MM.1S (cell line): ENCODE measurements at regions not wholly inside any gene's neighbourhood (a gene's known extent, or its start where the extent isn't known, plus 50 kb on each side); places are given as distances from the start of the nearest gene placed in this dataset.
A peak's percentile ranks its signal among the peaks of the same experiment; 100 is the strongest.

Experiments
- DNase-seq: peaks from one replicate; pipeline ENCODE4 v3.0.0-alpha.2; 2015
- H2AFZ ChIP-seq: fragments of 300-600 bp; sonication (generic); 2 replicates; pipeline ENCODE4 v1.6.0; 2016; ENCODE audit warnings: antibody characterized with exemption, low read length
- H3F3A ChIP-seq: fragments of 300-600 bp; sonication (generic); 2 replicates; pipeline ENCODE4 v1.6.1; 2016; ENCODE audit warnings: mild to moderate bottlenecking, antibody characterized with exemption, low read length, moderate library complexity, mixed read lengths; ENCODE audit not compliant: insufficient read depth
- H3K27ac ChIP-seq: fragments of 300-600 bp; sonication (generic); 2 replicates; pipeline ENCODE4 v1.5.1; 2016; ENCODE audit warnings: mild to moderate bottlenecking, low read length
- H3K27me3 ChIP-seq: fragments of 300-600 bp; sonication (generic); replicated peaks from 2 replicates; pipeline ENCODE4 v1.6.0; 2016; ENCODE audit warnings: low read length; ENCODE audit not compliant: insufficient read depth
- H3K36me3 ChIP-seq: fragments of 300-600 bp; sonication (generic); replicated peaks from 2 replicates; pipeline ENCODE4 v1.6.1; 2016; ENCODE audit warnings: mild to moderate bottlenecking, low read length, mixed read lengths; ENCODE audit not compliant: insufficient read depth
- H3K4me1 ChIP-seq: fragments of 300-600 bp; sonication (generic); 2 replicates; pipeline ENCODE4 v1.6.1; 2016; ENCODE audit warnings: low read length, mixed read lengths
- H3K4me2 ChIP-seq: fragments of 300-600 bp; sonication (generic); 2 replicates; pipeline ENCODE4 v1.6.0; 2016; ENCODE audit warnings: low read depth, low read length
- H3K4me3 ChIP-seq: fragments of 300-600 bp; sonication (generic); 2 replicates; pipeline ENCODE4 v1.5.1; 2016; ENCODE audit warnings: low read length, mixed read lengths
- H3K79me2 ChIP-seq: fragments of 300-600 bp; sonication (generic); 2 replicates; pipeline ENCODE4 v1.6.1; 2016; ENCODE audit warnings: mixed run types, low read length, mixed read lengths
- H3K9ac ChIP-seq: fragments of 300-600 bp; sonication (generic); 2 replicates; pipeline ENCODE4 v1.6.1; 2016; ENCODE audit warnings: low read length, mixed read lengths
- H3K9me2 ChIP-seq: fragments of 300-600 bp; sonication (generic); replicated peaks from 2 replicates; pipeline ENCODE4 v1.6.1; 2016; ENCODE audit warnings: mild to moderate bottlenecking, low read length, mixed read lengths; ENCODE audit not compliant: insufficient read depth
- H3K9me3 ChIP-seq: fragments of 300-600 bp; sonication (generic); replicated peaks from 2 replicates; pipeline ENCODE4 v1.6.1; 2016; ENCODE audit warnings: mild to moderate bottlenecking, low read length, mixed read lengths; ENCODE audit not compliant: insufficient read depth
- H4K20me1 ChIP-seq: fragments of 300-600 bp; sonication (generic); 2 replicates; pipeline ENCODE4 v1.6.1; 2016; ENCODE audit warnings: mild to moderate bottlenecking, low read length, moderate library complexity, mixed read lengths; ENCODE audit not compliant: insufficient read depth
- CTCF ChIP-seq: fragments of 300-600 bp; sonication (generic); IDR thresholded peaks from 2 replicates; pipeline ENCODE4 v1.5.1; 2016; ENCODE audit warnings: antibody characterized with exemption, low read length, mixed read lengths
- EZH2 ChIP-seq: fragments of 300-600 bp; sonication (generic); optimal IDR thresholded peaks from 2 replicates; pipeline ENCODE3; 2017; ENCODE audit warnings: low read depth, mild to moderate bottlenecking, antibody characterized with exemption, low read length, mixed read lengths
- EZH2phosphoT487 ChIP-seq: fragments of 300-600 bp; sonication (generic); IDR thresholded peaks from 2 replicates; pipeline ENCODE4 v1.6.1; 2018; ENCODE audit warnings: antibody characterized with exemption, low read length

DNA sequence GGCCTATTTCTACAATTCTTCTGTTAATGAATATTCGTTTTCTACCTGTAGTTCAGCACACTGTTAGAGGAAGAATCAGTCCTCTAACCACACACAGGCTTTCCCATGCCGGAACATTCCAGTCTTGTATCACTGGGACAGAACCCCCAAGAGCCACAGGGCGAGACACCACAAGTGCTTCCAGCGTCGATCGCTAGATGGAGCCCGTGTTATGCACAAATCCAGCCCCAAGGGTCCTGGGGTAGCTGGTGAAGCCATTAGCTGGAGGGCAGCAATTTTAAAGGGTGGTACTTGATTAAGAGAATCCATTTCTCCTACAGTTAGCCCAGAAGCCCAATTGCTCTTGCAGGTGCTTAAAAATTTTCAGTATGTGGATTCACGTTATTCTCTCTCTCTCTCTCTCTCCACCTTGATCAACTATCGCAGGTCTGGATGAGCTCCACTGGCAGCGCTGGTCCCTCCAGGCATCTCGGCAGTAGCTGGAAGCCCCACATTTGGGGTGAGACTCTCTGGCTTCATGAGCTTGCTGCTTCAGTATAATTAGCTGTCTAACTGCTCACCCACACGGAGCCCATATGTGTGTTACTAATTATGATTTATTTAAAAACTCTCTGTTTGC is 148.2 kb upstream of the SNX19 start:
- no peaks in the 10 kb centered on the region for H3K9me2 ChIP-seq
- TF ChIP-seq EZH2: no peak
- TF ChIP-seq EZH2phosphoT487: no peak
- peak; percentile 94 for TF ChIP-seq CTCF
- no peaks in the 10 kb centered on the region for H3F3A ChIP-seq
- no peak overlapping the region for H2AFZ ChIP-seq
- no peaks in the 10 kb centered on the region for H3K79me2 ChIP-seq
- no peaks in the 10 kb centered on the region for H3K36me3 ChIP-seq
- no peak overlapping the region for H3K9ac ChIP-seq
- H4K20me1 ChIP-seq: no peaks in the 10 kb centered on the region
- peak; percentile 48 for DNase-seq
- no peaks in the 10 kb centered on the region for H3K27me3 ChIP-seq
- H3K4me2 ChIP-seq: no peak overlapping the region
- H3K9me3 ChIP-seq: no peaks in the 10 kb centered on the region
- no peaks in the 10 kb centered on the region for H3K4me1 ChIP-seq
- no peak overlapping the region for H3K27ac ChIP-seq
- no peak overlapping the region for H3K4me3 ChIP-seq

- Histone ChIP-seq H3F3A (no peaks in the 10 kb centered on the region), H2AFZ (no peak overlapping the region), H3K9me2 (no peaks in the 10 kb centered on the region), H4K20me1 (no peaks in the 10 kb centered on the region), H3K4me3 (no peak overlapping the region), H3K79me2 (no peaks in the 10 kb centered on the region), H3K9me3 (no peaks in the 10 kb centered on the region), H3K27ac (no peak overlapping the region), H3K4me1 (no peaks in the 10 kb centered on the region), H3K36me3 (no peaks in the 10 kb centered on the region), H3K9ac (no peak overlapping the region), H3K27me3 (no peaks in the 10 kb centered on the region), H3K4me2 (no peak overlapping the region)
- TF ChIP-seq CTCF: no peak
- no peak for TF ChIP-seq EZH2
- TF ChIP-seq EZH2phosphoT487: no peak
- DNase-seq: no peak
These were observed 149.4 kb upstream of the SNX19 start for GRCh38 chr11:131065435-131066413.

- no peak for DNase-seq
- Histone ChIP-seq H2AFZ (no peak overlapping the region), H3K4me1 (no peaks in the 10 kb centered on the region), H3F3A (no peaks in the 10 kb centered on the region), H3K27ac (no peak overlapping the region), H3K27me3 (no peaks in the 10 kb centered on the region), H3K36me3 (no peaks in the 10 kb centered on the region), H3K9me2 (no peaks in the 10 kb centered on the region), H3K9ac (no peak overlapping the region), H3K9me3 (no peaks in the 10 kb centered on the region), H3K79me2 (no peaks in the 10 kb centered on the region), H4K20me1 (no peaks in the 10 kb centered on the region), H3K4me3 (no peak overlapping the region), H3K4me2 (no peak overlapping the region)
- no peak for TF ChIP-seq EZH2phosphoT487
- no peak for TF ChIP-seq CTCF
- no peak for TF ChIP-seq EZH2
These were observed 150.3 kb upstream of the SNX19 start for GRCh38 chr11:131066551-131066950.
